Trophoblast cell (in vitro differentiated cells and primary cell): ENCODE measurements at regions not wholly inside any gene's neighbourhood (a gene's known extent, or its start where the extent isn't known, plus 50 kb on each side); places are given as distances from the start of the nearest gene placed in this dataset.

Experiments used
- DNase-seq, 2 donors: peaks; one replicate each; pipeline ENCODE4 v3.0.0-alpha.2; 2016
- H2AFZ ChIP-seq: 2 replicates; pipeline ENCODE4 v1.6.1; 2013; ENCODE audit warnings: low read length, moderate library complexity, mild to moderate bottlenecking; ENCODE audit not compliant: insufficient read depth, poor library complexity
- H2AK5ac ChIP-seq: 2 replicates; pipeline ENCODE4 v1.6.1; 2013; ENCODE audit warnings: mild to moderate bottlenecking, low read length
- H2BK120ac ChIP-seq: 2 replicates; pipeline ENCODE4 v1.6.1; 2013; ENCODE audit warnings: low read length, mild to moderate bottlenecking, moderate library complexity; ENCODE audit not compliant: insufficient read depth, poor library complexity
- H2BK12ac ChIP-seq: 2 replicates; pipeline ENCODE4 v1.6.1; 2013; ENCODE audit warnings: mild to moderate bottlenecking, low read length, moderate library complexity
- H2BK5ac ChIP-seq: 2 replicates; pipeline ENCODE4 v1.6.1; 2013; ENCODE audit warnings: low read length, low read depth, moderate library complexity, mild to moderate bottlenecking; ENCODE audit not compliant: poor library complexity
- H3K14ac ChIP-seq: 2 replicates; pipeline ENCODE4 v1.6.1; 2013; ENCODE audit warnings: mild to moderate bottlenecking, low read length
- H3K18ac ChIP-seq: 2 replicates; pipeline ENCODE4 v1.6.1; 2013; ENCODE audit warnings: mild to moderate bottlenecking, low read length
- H3K23ac ChIP-seq: 2 replicates; pipeline ENCODE4 v1.6.1; 2013; ENCODE audit warnings: low read length
- H3K27ac ChIP-seq: 2 replicates; pipeline ENCODE4 v1.5.1; 2013; ENCODE audit warnings: low read depth, mild to moderate bottlenecking, inconsistent platforms, low read length, moderate library complexity
- H3K27me3 ChIP-seq: 2 replicates; pipeline ENCODE4 v1.6.1; 2013; ENCODE audit warnings: inconsistent platforms, mild to moderate bottlenecking, low read length, moderate library complexity; ENCODE audit not compliant: insufficient read depth
- H3K36me3 ChIP-seq, 2 experiments: 1 replicate in 1 of 2; 2 replicates in 1 of 2; pipeline ENCODE4 v1.6.1; 2013; ENCODE audit warnings: low read length in 2 of 2, mild to moderate bottlenecking in 2 of 2, moderate library complexity in 1 of 2; ENCODE audit not compliant: insufficient read depth in 2 of 2, control insufficient read depth in 1 of 2
- H3K4ac ChIP-seq: 2 replicates; pipeline ENCODE4 v1.6.1; 2013; ENCODE audit warnings: low read depth, mild to moderate bottlenecking, low read length, moderate library complexity
- H3K4me1 ChIP-seq, 2 experiments: 1 replicate in 1 of 2; 2 replicates in 1 of 2; pipeline ENCODE4 v1.6.1; 2013; ENCODE audit warnings: low read length in 2 of 2, mild to moderate bottlenecking in 2 of 2, moderate library complexity in 1 of 2; ENCODE audit not compliant: insufficient read depth in 2 of 2, control insufficient read depth in 1 of 2
- H3K4me2 ChIP-seq: 2 replicates; pipeline ENCODE4 v1.6.1; 2013; ENCODE audit warnings: inconsistent platforms, mild to moderate bottlenecking, low read length, moderate library complexity
- H3K4me3 ChIP-seq: 2 replicates; pipeline ENCODE4 v1.5.1; 2013; ENCODE audit warnings: mild to moderate bottlenecking, low read depth, low read length, inconsistent platforms
- H3K79me1 ChIP-seq: one replicate; pipeline ENCODE4 v1.6.1; 2013; ENCODE audit warnings: low read length
- H3K79me2 ChIP-seq: 2 replicates; pipeline ENCODE4 v1.6.1; 2013; ENCODE audit warnings: low read length, mild to moderate bottlenecking; ENCODE audit not compliant: control insufficient read depth, insufficient read depth, poor library complexity
- H3K9ac ChIP-seq: 2 replicates; pipeline ENCODE4 v1.6.1; 2013; ENCODE audit warnings: mild to moderate bottlenecking, low read length
- H3K9me3 ChIP-seq: 2 replicates; pipeline ENCODE4 v1.6.1; 2013; ENCODE audit warnings: low read depth, mild to moderate bottlenecking, control low read depth, inconsistent platforms, low read length; ENCODE audit not compliant: insufficient read depth
- H4K12ac ChIP-seq: 2 replicates; pipeline ENCODE4 v1.6.1; 2013; ENCODE audit warnings: low read depth, mild to moderate bottlenecking, low read length, moderate library complexity
- H4K8ac ChIP-seq: 2 replicates; pipeline ENCODE4 v1.6.1; 2013; ENCODE audit warnings: low read depth, mild to moderate bottlenecking, low read length, moderate library complexity
- H4K91ac ChIP-seq: one replicate; pipeline ENCODE4 v1.6.1; 2013; ENCODE audit warnings: low read depth, mild to moderate bottlenecking, low read length, moderate library complexity
- WGBS: extraction: QIAGEN DNeasy Blood & Tissue Kit; methylation state at CpG from one replicate; pipeline ENCODE4 v1.1.7; 2013; ENCODE audit warnings: missing lambda C conversion rate; ENCODE audit not compliant: insufficient read length, insufficient coverage; ENCODE audit errors: extremely low coverage; 5-methylcytosine and 5-hydroxymethylcytosine counted together

DNA sequence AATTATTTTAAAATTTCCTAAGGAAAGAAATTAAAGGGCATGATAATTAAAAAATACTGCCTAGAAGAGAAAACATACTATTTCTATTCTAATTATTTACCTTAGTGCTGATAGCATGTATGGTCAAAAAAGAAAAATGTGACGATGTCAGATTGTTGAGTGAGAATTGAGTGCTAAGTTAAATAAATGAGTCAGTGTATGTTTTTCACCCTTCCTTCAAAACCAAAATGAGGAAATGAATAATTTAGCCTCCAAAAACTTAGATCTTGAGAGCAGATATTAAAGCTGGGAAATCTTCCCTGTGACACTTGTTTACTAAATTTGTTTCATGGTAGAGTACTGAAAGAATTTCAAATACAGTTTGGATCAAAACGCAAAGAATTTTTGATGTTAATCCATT, 58.6 kb upstream of the NYAP2 start:
- H2BK120ac ChIP-seq, result no peak overlapping the region
- H3K23ac ChIP-seq, result no peak overlapping the region
- no CpG with 5 or more reads among the region's 2 CpGs for WGBS
- no peaks in the 10 kb centered on the region for H3K9me3 ChIP-seq
- peaks cover 5% of the 10 kb centered on the region for H3K79me1 ChIP-seq
- H2AFZ ChIP-seq, result no peak overlapping the region
- no peak overlapping the region for H3K4me3 ChIP-seq
- H4K12ac ChIP-seq, result no peak overlapping the region
- H3K27ac ChIP-seq, result no peak overlapping the region
- no peak overlapping the region for H2BK12ac ChIP-seq
- no peaks in the 10 kb centered on the region for H3K27me3 ChIP-seq
- no peak overlapping the region for H3K4ac ChIP-seq
- no peak for DNase-seq
- H3K9ac ChIP-seq, result no peak overlapping the region
- H2BK5ac ChIP-seq, result no peak overlapping the region
- H3K4me2 ChIP-seq, result no peak overlapping the region
- peaks cover 3 to 4% of the 10 kb centered on the region in 2 experiments for H3K4me1 ChIP-seq
- H3K18ac ChIP-seq, result no peak overlapping the region
- H3K79me2 ChIP-seq, result no peaks in the 10 kb centered on the region
- no peak overlapping the region for H4K8ac ChIP-seq
- H3K14ac ChIP-seq, result no peak overlapping the region
- no peak overlapping the region for H2AK5ac ChIP-seq
- H3K36me3 ChIP-seq, result no peaks in the 10 kb centered on the region
- no peak overlapping the region for H4K91ac ChIP-seq

DNA sequence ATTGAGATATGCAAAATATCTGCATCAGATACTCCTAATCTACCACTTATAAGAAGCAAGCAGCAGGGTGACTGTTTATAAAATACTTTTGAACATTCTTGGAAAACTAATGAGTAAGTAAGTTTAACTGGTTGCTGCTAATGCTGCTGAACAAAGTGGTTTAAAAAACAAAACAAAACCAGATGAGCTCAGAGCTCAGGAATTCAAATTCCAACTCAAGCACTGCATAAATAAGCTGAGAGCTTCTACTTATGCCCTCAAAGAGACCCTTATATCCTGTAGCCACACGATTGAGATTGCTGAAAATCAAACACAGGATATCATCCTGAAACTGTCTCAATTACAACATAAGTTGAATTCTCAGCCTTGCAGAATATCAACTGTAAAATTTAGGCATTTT, 62.3 kb upstream of the NYAP2 start:
- no peak for DNase-seq
- H3K4me3 ChIP-seq, result no peak overlapping the region
- no peak overlapping the region for H4K91ac ChIP-seq
- no peaks in the 10 kb centered on the region for H3K9me3 ChIP-seq
- H3K9ac ChIP-seq, result no peak overlapping the region
- H3K79me1 ChIP-seq, result peaks cover 5% of the 10 kb centered on the region
- no peak overlapping the region for H2AFZ ChIP-seq
- H3K23ac ChIP-seq, result no peak overlapping the region
- no peak overlapping the region for H4K8ac ChIP-seq
- no peak overlapping the region for H4K12ac ChIP-seq
- H3K36me3 ChIP-seq, result no peaks in the 10 kb centered on the region
- H2BK12ac ChIP-seq, result no peak overlapping the region
- WGBS, result no CpG with 5 or more reads among the region's 1 CpG
- H3K4me1 ChIP-seq, result peaks cover 3 to 4% of the 10 kb centered on the region in 2 experiments
- H3K79me2 ChIP-seq, result no peaks in the 10 kb centered on the region
- H3K4me2 ChIP-seq, result no peak overlapping the region
- H3K27ac ChIP-seq, result peak overlapping the region; percentile 50
- H3K4ac ChIP-seq, result no peak overlapping the region
- H3K14ac ChIP-seq, result no peak overlapping the region
- no peak overlapping the region for H2BK120ac ChIP-seq
- no peak overlapping the region for H2AK5ac ChIP-seq
- no peak overlapping the region for H3K18ac ChIP-seq
- no peak overlapping the region for H2BK5ac ChIP-seq
- H3K27me3 ChIP-seq, result no peaks in the 10 kb centered on the region

DNA sequence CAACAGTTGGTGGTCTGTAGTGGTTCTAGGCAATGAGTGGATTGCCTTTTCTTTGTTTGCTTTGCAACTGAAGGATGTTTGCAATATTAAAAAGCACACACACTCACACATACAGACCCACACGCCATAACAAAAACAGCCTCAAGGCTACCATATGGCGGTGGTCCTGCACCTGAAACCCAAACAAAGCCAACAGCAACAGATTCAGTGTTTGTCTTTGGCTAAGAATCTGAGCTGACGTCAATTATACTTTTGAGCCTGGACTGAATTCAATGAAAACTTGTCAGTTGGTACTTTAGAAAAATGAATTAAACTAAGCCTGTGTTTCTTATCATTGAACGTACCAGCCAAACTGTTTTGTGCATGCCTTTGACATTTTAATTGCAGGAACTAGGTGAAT, 65.0 kb upstream of the NYAP2 start:
- Histone ChIP-seq H2BK12ac (no peak overlapping the region), H3K27me3 (no peaks in the 10 kb centered on the region), H4K12ac (no peak overlapping the region), H3K79me2 (no peaks in the 10 kb centered on the region), H3K79me1 (peaks cover 5% of the 10 kb centered on the region), H2AFZ (no peak overlapping the region), H3K4ac (no peak overlapping the region), H3K23ac (no peak overlapping the region), H3K4me2 (no peak overlapping the region), H2AK5ac (no peak overlapping the region), H4K91ac (no peak overlapping the region), H3K36me3 (no peaks in the 10 kb centered on the region), H3K27ac (no peak overlapping the region), H4K8ac (no peak overlapping the region), H3K9ac (no peak overlapping the region), H3K18ac (no peak overlapping the region), H3K9me3 (no peaks in the 10 kb centered on the region), H3K4me3 (no peak overlapping the region), H3K4me1 (peaks cover 3 to 4% of the 10 kb centered on the region in 2 experiments), H3K14ac (no peak overlapping the region), H2BK5ac (no peak overlapping the region), H2BK120ac (no peak overlapping the region)
- no peak for DNase-seq
- no CpG with 5 or more reads among the region's 4 CpGs for WGBS

DNA sequence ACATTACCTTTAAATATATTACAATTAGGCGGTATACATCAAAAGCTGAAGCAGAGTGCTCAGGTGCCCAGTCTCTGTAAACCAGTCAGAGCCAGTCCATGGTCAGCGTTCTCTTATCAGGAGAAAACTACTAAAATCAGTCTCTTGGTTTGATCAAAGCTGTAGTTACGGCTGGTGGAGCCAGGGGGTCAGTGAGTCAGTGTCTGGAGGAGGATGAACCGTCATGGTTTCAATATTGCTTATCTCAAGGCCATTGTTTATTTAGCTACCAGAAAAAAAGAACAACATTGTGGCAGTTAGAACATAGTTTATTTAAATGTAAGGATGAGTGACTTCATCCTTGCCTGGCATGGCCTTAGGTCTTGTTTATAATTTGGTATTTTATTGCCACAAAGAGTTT, 71.3 kb upstream of the NYAP2 start:
- no peak overlapping the region for H4K12ac ChIP-seq
- no peaks in the 10 kb centered on the region for H3K4me1 ChIP-seq
- H3K4ac ChIP-seq, result no peak overlapping the region
- no peak overlapping the region for H4K8ac ChIP-seq
- no CpG with 5 or more reads among the region's 4 CpGs for WGBS
- H2BK12ac ChIP-seq, result no peak overlapping the region
- no peak for DNase-seq
- H3K23ac ChIP-seq, result no peak overlapping the region
- no peaks in the 10 kb centered on the region for H3K36me3 ChIP-seq
- no peak overlapping the region for H3K14ac ChIP-seq
- no peak overlapping the region for H2AFZ ChIP-seq
- H3K4me2 ChIP-seq, result no peak overlapping the region
- no peak overlapping the region for H2BK120ac ChIP-seq
- H2AK5ac ChIP-seq, result no peak overlapping the region
- no peak overlapping the region for H3K18ac ChIP-seq
- no peak overlapping the region for H3K4me3 ChIP-seq
- no peak overlapping the region for H3K9ac ChIP-seq
- H3K27me3 ChIP-seq, result no peaks in the 10 kb centered on the region
- no peak overlapping the region for H2BK5ac ChIP-seq
- no peak overlapping the region for H3K27ac ChIP-seq
- H3K79me1 ChIP-seq, result no peaks in the 10 kb centered on the region
- H4K91ac ChIP-seq, result no peak overlapping the region
- H3K9me3 ChIP-seq, result no peaks in the 10 kb centered on the region
- H3K79me2 ChIP-seq, result no peaks in the 10 kb centered on the region
